K562 (cell line): ENCODE measurements at regions not wholly inside any gene's neighbourhood (a gene's known extent, or its start where the extent isn't known, plus 50 kb on each side); places are given as distances from the start of the nearest gene placed in this dataset.

Experiments
- ATAC-seq: fragments of 200-7000 bp; cut with Tn5 transposase; 3 replicates; pipeline ENCODE4 v1.9.1; 2020; ENCODE audit warnings: moderate library complexity
- BruUV-seq: library from RNA; stranded (reverse); fragments of 400-500 nt; replicated peaks from 2 replicates; lab custom pipeline; 2021; lab: Mats Ljungman, UMichigan
- CTCF ChIA-PET: fragments of 300-600 bp; formaldehyde crosslinking; extraction: SDS; loops from one replicate; lab custom pipeline; 2021; ENCODE audit warnings: low intra/inter-chr PET ratio; lab: Yijun Ruan, JAX
- POLR2A ChIA-PET: fragments of 300-600, 350-650 bp; sonication (Branson Sonifier 250); formaldehyde crosslinking; extraction: SDS; loops from one replicate; lab custom pipeline; 2021; ENCODE audit warnings: antibody characterized with exemption, inconsistent platforms; lab: Yijun Ruan, JAX
- DNase-seq, 4 experiments: peaks; one replicate each; pipeline versions ENCODE4 v3.0.0 to v3.0.0-alpha.2; 2011 to 2018; ENCODE audit warnings: low spot score in 3 of 4, mixed read lengths in 3 of 4; ENCODE audit errors: extremely low read depth in 1 of 4
- FAIRE-seq: peaks from 2 replicates; lab custom pipeline; 2011; peaks lifted over from hg19 to GRCh38; lab: Jason Lieb, UNC
- H2AFZ ChIP-seq: 2 replicates; pipeline ENCODE4 v1.6.0; 2011; ENCODE audit warnings: low read depth, low read length, control low read depth, inconsistent platforms
- H3K27ac ChIP-seq: fragments of 200-600 bp; 3 replicates; pipeline ENCODE4 v1.8.0; 2011; ENCODE audit warnings: low read depth, mild to moderate bottlenecking, control low read depth, inconsistent platforms, low read length, moderate library complexity, mixed read lengths; ENCODE audit errors: extremely low read depth
- H3K27me3 ChIP-seq, 2 experiments: fragments of 300-600 bp in 1 of 2; 2 replicates in 1 of 2; 3 replicates in 1 of 2; pipeline versions ENCODE4 v1.6.0 to v1.8.0; 2011; ENCODE audit warnings: inconsistent platforms in 2 of 2, low read length in 2 of 2, mild to moderate bottlenecking in 1 of 2, mixed read lengths in 1 of 2, moderate library complexity in 1 of 2; ENCODE audit not compliant: control insufficient read depth in 2 of 2, insufficient read depth in 2 of 2
- H3K36me3 ChIP-seq: fragments of 300-600 bp; 3 replicates; pipeline ENCODE4 v1.8.0; 2011; ENCODE audit warnings: mild to moderate bottlenecking, low read length, inconsistent platforms; ENCODE audit not compliant: control insufficient read depth, insufficient read depth
- H3K4me1 ChIP-seq, 2 experiments: fragments of 200-600 bp in 1 of 2; replicated peaks in 1 of 2; 2 replicates in 1 of 2; 3 replicates in 1 of 2; pipeline versions ENCODE4 v1.5.1 to v1.8.0; 2011; ENCODE audit warnings: inconsistent platforms in 2 of 2, low read length in 2 of 2, mild to moderate bottlenecking in 1 of 2, mixed read lengths in 1 of 2, moderate library complexity in 1 of 2; ENCODE audit not compliant: control insufficient read depth in 2 of 2, insufficient read depth in 2 of 2
- H3K4me2 ChIP-seq: 2 replicates; pipeline ENCODE4 v1.6.1; 2011; ENCODE audit warnings: low read length, control low read depth, inconsistent platforms, mixed read lengths; ENCODE audit not compliant: insufficient read depth
- H3K4me3 ChIP-seq: fragments of 200-600 bp; sonication (generic), shearing (Covaris generic); 2 replicates; pipeline ENCODE4 v1.5.1; 2016; ENCODE audit warnings: control low read depth, inconsistent platforms
- H3K79me2 ChIP-seq: fragments of 200-600 bp; 3 replicates; pipeline ENCODE4 v1.8.0; 2011; ENCODE audit warnings: low read length, inconsistent platforms; ENCODE audit not compliant: control insufficient read depth, insufficient read depth
- H3K9ac ChIP-seq, 2 experiments: 2 replicates each; pipeline versions ENCODE4 v1.6.0 to v1.6.1; 2011; ENCODE audit warnings: low read depth in 2 of 2, low read length in 2 of 2, control low read depth in 1 of 2, inconsistent platforms in 1 of 2, mild to moderate bottlenecking in 1 of 2, mixed read lengths in 1 of 2; ENCODE audit not compliant: insufficient read depth in 1 of 2
- H3K9me1 ChIP-seq: one replicate; pipeline ENCODE4 v1.6.0; 2011; ENCODE audit warnings: inconsistent platforms, mild to moderate bottlenecking, low read length, moderate library complexity; ENCODE audit not compliant: control insufficient read depth, insufficient read depth
- H3K9me3 ChIP-seq: replicated peaks from 2 replicates; pipeline ENCODE4 v1.5.1; 2011; ENCODE audit warnings: low read depth, low read length, inconsistent platforms; ENCODE audit not compliant: control insufficient read depth, insufficient read depth
- H4K20me1 ChIP-seq: replicated peaks from 2 replicates; pipeline ENCODE4 v1.6.1; 2011; ENCODE audit warnings: low read length, inconsistent platforms, mixed read lengths; ENCODE audit not compliant: control insufficient read depth, insufficient read depth
- ELK3 ChIP-seq: fragments of 450-650 bp; formaldehyde crosslinking; IDR thresholded peaks from 2 replicates; pipeline ENCODE4 v1.4.0; 2020; ENCODE audit warnings: mild to moderate bottlenecking
- HMG20B ChIP-seq: fragments of 250-450 bp; sonication (Bioruptor Pico); IDR thresholded peaks from 2 replicates; pipeline ENCODE4 v1.5.0; 2021; ENCODE audit warnings: mild to moderate bottlenecking
- ZBTB9 ChIP-seq: fragments of 450-650 bp; formaldehyde crosslinking; IDR thresholded peaks from 2 replicates; pipeline ENCODE4 v1.4.0; 2020; ENCODE audit warnings: mild to moderate bottlenecking, moderate library complexity
- ZFP36 ChIP-seq: fragments of 150-350 bp; IDR thresholded peaks from 2 replicates; pipeline ENCODE4 v1.6.1; 2018; ENCODE audit warnings: low read length, low read depth; ENCODE audit not compliant: partially characterized antibody
- ZNF766 ChIP-seq: fragments of 200-800 bp; sonication (Bioruptor generic); conservative IDR thresholded peaks from 2 replicates; pipeline ENCODE4 v1.6.1; 2016; ENCODE audit warnings: missing genetic modification characterization, missing compliant biosample characterization
- ZNF785 ChIP-seq: fragments of 250-450 bp; sonication (Bioruptor Pico); IDR thresholded peaks from 2 replicates; pipeline ENCODE4 v1.4.0; 2020; ENCODE audit warnings: mild to moderate bottlenecking
- ZZZ3 ChIP-seq: fragments of 450-650 bp; IDR thresholded peaks from 2 replicates; pipeline ENCODE4 v1.6.1; 2016; ENCODE audit warnings: antibody characterized with exemption, mild to moderate bottlenecking, moderate library complexity
- WGBS: fragments of 100-300 bp; shearing (Covaris generic); methylation state at CpG from one replicate; pipeline ENCODE4 v1.1.6; 2016; ENCODE audit warnings: low coverage, mixed read lengths; ENCODE audit not compliant: insufficient coverage; ENCODE audit errors: missing lambda C conversion rate; 5-methylcytosine and 5-hydroxymethylcytosine counted together
- in situ Hi-C: fragments of 300-500 bp; cut with MboI; formaldehyde crosslinking; loops from 4 replicates; pipeline ENCODE4 v1.15.0; 2018; ENCODE audit warnings: inconsistent platforms, mixed read lengths
- intact Hi-C: fragments of 100-400 bp; cut with micrococcal nuclease; formaldehyde crosslinking; loops from 2 replicates; pipeline ENCODE4 v1.14.2; 2022

GRCh38 chr16:87150681-87151280 lies 166.4 kb downstream of the C16orf95 start (continued):
- TF ChIP-seq HMG20B (CRISPR knock-in tag) (no peak), ZFP36 (peak; percentile 20), ELK3 (CRISPR knock-in tag) (no peak)

GRCh38 chr16:87152221-87152755 lies 164.9 kb downstream of the C16orf95 start:
- ATAC-seq (no peak), FAIRE-seq (no peak), DNase-seq (no peak)
- POLR2A ChIA-PET, result no interaction called here
- intact Hi-C loops (no loop called here), in situ Hi-C loops (no loop called here)
- Histone ChIP-seq H3K27ac (no peak overlapping the region), H3K36me3 (no peaks in the 10 kb centered on the region), H3K9me3 (peaks cover 2% of the 10 kb centered on the region; the same call in 1 of the 2 replicates), H3K9me1 (no peaks in the 10 kb centered on the region), H3K4me1 (no peaks in the 10 kb centered on the region), H3K4me2 (no peak overlapping the region), H2AFZ (no peak overlapping the region), H3K9ac (no peak overlapping the region), H3K79me2 (no peaks in the 10 kb centered on the region), H4K20me1 (no peaks in the 10 kb centered on the region), H3K27me3 (peaks cover 0 to 20% of the 10 kb centered on the region in 2 experiments; a peak in 1 of 5 replicates), H3K4me3 (no peak overlapping the region)
- CTCF ChIA-PET, result no interaction called here
- no TSS peak for BruUV-seq
- 9% methylated on average over 16 of the region's 19 CpGs for WGBS
- peak; percentile 71 for TF ChIP-seq ZNF766
- TF ChIP-seq ZBTB9 (CRISPR knock-in tag), result no peak
- TF ChIP-seq ZZZ3, result no peak
- no peak for TF ChIP-seq ZNF785 (CRISPR knock-in tag)
